ENCODE measurements at regions not wholly inside any gene's neighbourhood (a gene's known extent, or its start where the extent isn't known, plus 50 kb on each side); places are given as distances from the start of the nearest gene placed in this dataset.

- Histone ChIP-seq H3K36me3 (ENCODE audit: control insufficient read depth, insufficient read depth, low read length) (no peaks in the 10 kb centered on the region), H3K27me3 (replicated peaks; ENCODE audit: control insufficient read depth, insufficient read depth, low read length, poor library complexity, severe bottlenecking) (no peaks in the 10 kb centered on the region), H3K9me3 (ENCODE audit: control insufficient read depth, low read length) (no peaks in the 10 kb centered on the region), H3K27ac (ENCODE audit: insufficient read depth, low read length, poor library complexity, severe bottlenecking) (no peak overlapping the region), H3K4me3 (ENCODE audit: insufficient read depth, low read depth, low read length, poor library complexity, severe bottlenecking) (no peak overlapping the region), H3K4me1 (ENCODE audit: control insufficient read depth, insufficient read depth, low read length, poor library complexity, severe bottlenecking) (no peaks in the 10 kb centered on the region)
- DNase-seq, result no peak
These were observed 234.3 kb upstream of the ZPLD1 start for GRCh38 chr3:102200560-102200959.

DNA sequence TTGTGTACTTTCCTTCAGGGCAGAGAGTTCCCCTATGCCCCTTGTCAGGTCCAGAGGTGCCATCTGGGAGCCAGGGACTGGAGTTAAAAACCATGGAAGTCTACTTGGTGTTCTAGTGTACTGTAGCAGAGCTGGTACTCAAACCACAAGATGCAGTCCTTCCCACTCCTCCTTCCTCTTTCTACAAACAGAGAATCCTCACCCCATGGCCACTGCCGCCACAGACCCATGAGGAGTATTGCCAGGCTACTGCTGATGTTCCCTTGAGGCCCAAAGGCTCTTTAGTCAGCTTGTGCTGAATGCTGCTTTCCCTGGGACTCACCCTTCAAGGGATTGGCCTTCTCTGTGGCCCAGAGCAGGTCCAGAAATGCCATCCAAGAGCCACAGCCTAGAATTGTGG lies 229.2 kb upstream of the ZPLD1 start:
- no peaks in the 10 kb centered on the region for H3K27me3 ChIP-seq (replicated peaks; ENCODE audit: control insufficient read depth, insufficient read depth, low read length, poor library complexity, severe bottlenecking)
- H3K4me1 ChIP-seq (ENCODE audit: control insufficient read depth, insufficient read depth, low read length, poor library complexity, severe bottlenecking), result no peaks in the 10 kb centered on the region
- H3K27ac ChIP-seq (ENCODE audit: insufficient read depth, low read length, poor library complexity, severe bottlenecking), result no peak overlapping the region
- H3K36me3 ChIP-seq (ENCODE audit: control insufficient read depth, insufficient read depth, low read length), result no peaks in the 10 kb centered on the region
- no peaks in the 10 kb centered on the region for H3K9me3 ChIP-seq (ENCODE audit: control insufficient read depth, low read length)
- no peak for DNase-seq
- H3K4me3 ChIP-seq (ENCODE audit: insufficient read depth, low read depth, low read length, poor library complexity, severe bottlenecking), result no peak overlapping the region

GRCh38 chr3:102206511-102207031 lies 228.2 kb upstream of the ZPLD1 start:
- H3K4me3 ChIP-seq (ENCODE audit: insufficient read depth, low read depth, low read length, poor library complexity, severe bottlenecking), result no peak overlapping the region
- no peak overlapping the region for H3K27ac ChIP-seq (ENCODE audit: insufficient read depth, low read length, poor library complexity, severe bottlenecking)
- no peaks in the 10 kb centered on the region for H3K4me1 ChIP-seq (ENCODE audit: control insufficient read depth, insufficient read depth, low read length, poor library complexity, severe bottlenecking)
- no peaks in the 10 kb centered on the region for H3K9me3 ChIP-seq (ENCODE audit: control insufficient read depth, low read length)
- H3K27me3 ChIP-seq (replicated peaks; ENCODE audit: control insufficient read depth, insufficient read depth, low read length, poor library complexity, severe bottlenecking), result no peaks in the 10 kb centered on the region
- no peaks in the 10 kb centered on the region for H3K36me3 ChIP-seq (ENCODE audit: control insufficient read depth, insufficient read depth, low read length)
- no peak for DNase-seq

DNA sequence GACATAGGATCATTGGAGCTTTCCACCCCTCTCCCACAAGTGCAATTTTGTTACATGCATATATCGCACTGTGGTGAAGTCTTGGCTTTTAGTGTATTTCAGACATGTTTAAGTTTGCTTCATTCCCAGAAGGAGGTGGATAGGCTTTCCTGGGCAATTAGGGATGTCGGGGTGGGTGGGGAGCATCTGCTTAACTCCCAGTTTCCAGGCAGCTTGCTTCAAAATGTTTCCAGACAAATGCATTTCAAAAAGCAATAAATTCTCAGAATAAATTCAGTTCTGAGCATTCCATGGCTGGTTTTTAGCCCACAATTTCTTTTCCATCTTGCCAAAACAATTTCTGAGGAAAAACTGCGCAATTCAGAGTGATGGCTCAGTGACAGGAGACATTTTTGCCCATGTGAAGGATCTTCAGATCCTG lies 227.7 kb upstream of the ZPLD1 start:
- Histone ChIP-seq H3K4me3 (ENCODE audit: insufficient read depth, low read depth, low read length, poor library complexity, severe bottlenecking) (no peak overlapping the region), H3K27me3 (replicated peaks; ENCODE audit: control insufficient read depth, insufficient read depth, low read length, poor library complexity, severe bottlenecking) (no peaks in the 10 kb centered on the region), H3K9me3 (ENCODE audit: control insufficient read depth, low read length) (no peaks in the 10 kb centered on the region), H3K36me3 (ENCODE audit: control insufficient read depth, insufficient read depth, low read length) (no peaks in the 10 kb centered on the region), H3K27ac (ENCODE audit: insufficient read depth, low read length, poor library complexity, severe bottlenecking) (no peak overlapping the region), H3K4me1 (ENCODE audit: control insufficient read depth, insufficient read depth, low read length, poor library complexity, severe bottlenecking) (no peaks in the 10 kb centered on the region)
- DNase-seq, result no peak

DNA sequence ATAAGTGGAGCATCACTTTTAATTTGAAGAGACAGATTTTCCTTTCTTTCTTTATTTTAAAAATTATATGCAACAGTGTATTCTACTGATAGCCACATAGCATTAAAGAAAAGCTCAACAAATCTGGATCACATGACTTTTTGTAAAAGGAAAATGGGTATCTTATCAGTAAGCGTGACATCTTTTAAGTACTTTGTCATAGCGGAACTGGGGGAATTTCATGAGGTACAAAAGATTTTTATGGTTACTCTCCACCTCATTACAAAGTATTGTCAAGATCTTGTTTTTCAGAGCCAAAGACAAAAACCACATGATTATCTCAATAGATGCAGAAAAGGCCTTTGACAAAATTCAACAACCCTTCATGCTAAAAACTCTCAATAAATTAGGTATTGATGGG lies 219.6 kb upstream of the ZPLD1 start:
- Histone ChIP-seq H3K4me1 (ENCODE audit: control insufficient read depth, insufficient read depth, low read length, poor library complexity, severe bottlenecking) (no peaks in the 10 kb centered on the region), H3K9me3 (ENCODE audit: control insufficient read depth, low read length) (no peaks in the 10 kb centered on the region), H3K36me3 (ENCODE audit: control insufficient read depth, insufficient read depth, low read length) (no peaks in the 10 kb centered on the region), H3K27me3 (replicated peaks; ENCODE audit: control insufficient read depth, insufficient read depth, low read length, poor library complexity, severe bottlenecking) (no peaks in the 10 kb centered on the region), H3K27ac (ENCODE audit: insufficient read depth, low read length, poor library complexity, severe bottlenecking) (no peak overlapping the region), H3K4me3 (ENCODE audit: insufficient read depth, low read depth, low read length, poor library complexity, severe bottlenecking) (no peak overlapping the region)
- no peak for DNase-seq

DNA sequence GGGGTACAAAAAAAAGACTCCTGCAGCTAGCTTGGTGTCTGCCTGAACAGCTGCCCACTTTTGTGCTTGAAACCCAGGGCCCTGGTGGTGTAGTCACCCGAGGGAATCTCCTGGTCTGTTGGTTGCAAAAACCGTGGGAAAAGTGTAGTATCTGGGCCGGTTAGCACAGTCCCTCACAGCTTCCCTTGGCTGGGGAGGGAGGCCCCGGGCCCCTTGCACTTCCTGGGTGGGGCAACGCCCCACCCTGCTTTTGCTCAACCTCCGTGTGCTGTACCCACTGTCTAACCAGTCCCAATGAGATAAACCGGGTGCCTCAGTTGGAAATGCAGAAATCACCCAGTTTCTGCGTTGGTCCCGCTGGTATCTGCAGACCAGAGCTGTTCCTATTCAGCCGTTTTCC lies 211.7 kb upstream of the ZPLD1 start:
- H3K9me3 ChIP-seq (ENCODE audit: control insufficient read depth, low read length), result no peaks in the 10 kb centered on the region
- H3K27ac ChIP-seq (ENCODE audit: insufficient read depth, low read length, poor library complexity, severe bottlenecking), result no peak overlapping the region
- no peaks in the 10 kb centered on the region for H3K27me3 ChIP-seq (replicated peaks; ENCODE audit: control insufficient read depth, insufficient read depth, low read length, poor library complexity, severe bottlenecking)
- no peaks in the 10 kb centered on the region for H3K36me3 ChIP-seq (ENCODE audit: control insufficient read depth, insufficient read depth, low read length)
- no peak overlapping the region for H3K4me3 ChIP-seq (ENCODE audit: insufficient read depth, low read depth, low read length, poor library complexity, severe bottlenecking)
- H3K4me1 ChIP-seq (ENCODE audit: control insufficient read depth, insufficient read depth, low read length, poor library complexity, severe bottlenecking), result peaks cover 10% of the 10 kb centered on the region
- no peak for DNase-seq

- no peak overlapping the region for H3K4me3 ChIP-seq (ENCODE audit: insufficient read depth, low read depth, low read length, poor library complexity, severe bottlenecking)
- no peaks in the 10 kb centered on the region for H3K27me3 ChIP-seq (replicated peaks; ENCODE audit: control insufficient read depth, insufficient read depth, low read length, poor library complexity, severe bottlenecking)
- H3K4me1 ChIP-seq (ENCODE audit: control insufficient read depth, insufficient read depth, low read length, poor library complexity, severe bottlenecking), result peaks cover 10% of the 10 kb centered on the region
- no peaks in the 10 kb centered on the region for H3K9me3 ChIP-seq (ENCODE audit: control insufficient read depth, low read length)
- H3K27ac ChIP-seq (ENCODE audit: insufficient read depth, low read length, poor library complexity, severe bottlenecking), result no peak overlapping the region
- no peak for DNase-seq
- no peaks in the 10 kb centered on the region for H3K36me3 ChIP-seq (ENCODE audit: control insufficient read depth, insufficient read depth, low read length)
These were observed 210.6 kb upstream of the ZPLD1 start for GRCh38 chr3:102224171-102224570.

DNA sequence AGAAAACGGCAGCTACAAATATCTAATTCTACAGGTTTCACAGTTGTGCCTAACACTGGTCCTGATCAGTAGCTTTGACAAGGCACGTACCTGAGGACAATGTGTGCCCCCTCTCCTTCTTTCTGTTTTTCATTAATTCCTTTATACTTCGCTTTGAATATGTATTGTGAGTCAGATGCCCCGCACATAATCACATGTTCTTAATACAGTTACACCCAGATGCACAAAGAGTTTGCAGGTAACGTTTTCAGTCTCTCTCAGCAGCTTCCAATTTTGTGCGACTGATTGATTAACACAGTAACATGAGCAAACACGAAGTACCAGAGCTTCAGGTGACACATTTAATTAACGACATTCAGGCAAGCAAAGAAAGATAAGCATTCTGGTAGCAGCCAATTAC lies 209.8 kb upstream of the ZPLD1 start:
- Histone ChIP-seq H3K4me3 (ENCODE audit: insufficient read depth, low read depth, low read length, poor library complexity, severe bottlenecking) (no peak overlapping the region), H3K9me3 (ENCODE audit: control insufficient read depth, low read length) (no peaks in the 10 kb centered on the region), H3K27ac (ENCODE audit: insufficient read depth, low read length, poor library complexity, severe bottlenecking) (no peak overlapping the region), H3K36me3 (ENCODE audit: control insufficient read depth, insufficient read depth, low read length) (no peaks in the 10 kb centered on the region), H3K27me3 (replicated peaks; ENCODE audit: control insufficient read depth, insufficient read depth, low read length, poor library complexity, severe bottlenecking) (no peaks in the 10 kb centered on the region), H3K4me1 (ENCODE audit: control insufficient read depth, insufficient read depth, low read length, poor library complexity, severe bottlenecking) (peaks cover 10% of the 10 kb centered on the region)
- no peak for DNase-seq

DNA sequence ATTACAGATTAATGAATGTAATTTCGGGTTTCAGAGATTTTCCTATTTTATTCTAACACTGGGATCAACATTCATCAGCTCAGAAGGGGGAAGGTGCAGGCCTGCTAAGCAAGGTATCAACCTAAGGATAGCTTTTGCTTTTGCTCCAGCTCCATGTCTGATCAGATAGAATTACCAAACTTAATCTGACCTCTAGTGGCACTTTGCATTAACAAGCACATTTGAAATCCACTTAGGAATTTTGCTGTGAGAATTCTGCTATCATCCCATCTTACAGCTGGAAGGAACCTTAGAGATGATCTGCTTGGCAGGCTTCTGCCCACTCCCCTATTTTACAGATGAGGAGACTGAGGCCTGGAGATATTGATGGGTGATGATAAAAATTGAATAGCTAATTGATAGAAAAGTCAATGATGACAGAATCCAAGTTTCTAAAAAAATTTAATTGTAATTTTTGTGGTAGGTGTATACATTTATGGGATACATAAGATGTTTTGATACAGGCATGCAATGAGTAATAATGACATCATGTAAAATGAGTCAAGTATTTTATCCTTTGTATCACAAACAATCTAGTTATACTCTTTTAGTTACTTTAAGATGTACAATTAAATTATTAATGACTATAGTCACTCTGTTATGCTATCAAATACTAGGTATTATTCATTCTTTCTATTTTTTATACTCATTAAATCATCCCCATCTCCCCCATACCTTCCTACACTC lies 209.2 kb upstream of the ZPLD1 start:
- Histone ChIP-seq H3K27me3 (replicated peaks; ENCODE audit: control insufficient read depth, insufficient read depth, low read length, poor library complexity, severe bottlenecking) (no peaks in the 10 kb centered on the region), H3K4me3 (ENCODE audit: insufficient read depth, low read depth, low read length, poor library complexity, severe bottlenecking) (no peak overlapping the region), H3K9me3 (ENCODE audit: control insufficient read depth, low read length) (no peaks in the 10 kb centered on the region), H3K36me3 (ENCODE audit: control insufficient read depth, insufficient read depth, low read length) (no peaks in the 10 kb centered on the region), H3K4me1 (ENCODE audit: control insufficient read depth, insufficient read depth, low read length, poor library complexity, severe bottlenecking) (peaks cover 10% of the 10 kb centered on the region), H3K27ac (ENCODE audit: insufficient read depth, low read length, poor library complexity, severe bottlenecking) (no peak overlapping the region)
- no peak for DNase-seq

- no peaks in the 10 kb centered on the region for H3K9me3 ChIP-seq (ENCODE audit: control insufficient read depth, low read length)
- no peaks in the 10 kb centered on the region for H3K27me3 ChIP-seq (replicated peaks; ENCODE audit: control insufficient read depth, insufficient read depth, low read length, poor library complexity, severe bottlenecking)
- no peak for DNase-seq
- no peaks in the 10 kb centered on the region for H3K36me3 ChIP-seq (ENCODE audit: control insufficient read depth, insufficient read depth, low read length)
- H3K27ac ChIP-seq (ENCODE audit: insufficient read depth, low read length, poor library complexity, severe bottlenecking), result no peak overlapping the region
- H3K4me1 ChIP-seq (ENCODE audit: control insufficient read depth, insufficient read depth, low read length, poor library complexity, severe bottlenecking), result peaks cover 10% of the 10 kb centered on the region
- H3K4me3 ChIP-seq (ENCODE audit: insufficient read depth, low read depth, low read length, poor library complexity, severe bottlenecking), result no peak overlapping the region
These were observed 208.4 kb upstream of the ZPLD1 start for GRCh38 chr3:102226463-102226862.

All from effector memory CD4-positive, alpha-beta T cell (primary cell).